ENCODE measurements at regions not wholly inside any gene's neighbourhood (a gene's known extent, or its start where the extent isn't known, plus 50 kb on each side); places are given as distances from the start of the nearest gene placed in this dataset.

DNA sequence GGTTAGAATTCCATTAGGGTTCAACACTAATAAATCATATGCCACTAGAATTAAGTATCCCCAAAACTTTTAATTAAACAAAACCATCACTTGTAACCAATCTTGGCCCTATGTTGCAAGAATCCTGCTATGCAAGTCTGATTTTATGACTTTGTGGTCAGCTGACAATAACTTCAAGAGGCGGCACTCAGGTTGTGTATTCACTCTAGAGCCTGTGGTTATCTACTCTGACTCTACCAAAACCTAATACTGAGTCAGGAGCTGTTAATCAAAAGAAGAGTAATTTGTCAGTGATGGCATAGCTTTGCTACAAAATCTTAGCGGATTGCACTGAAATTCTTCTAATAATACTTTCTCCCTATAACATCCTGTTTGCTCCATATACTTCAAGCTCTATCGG lies 253.7 kb downstream of the AASDHPPT start:
- no peaks in the 10 kb centered on the region for H3K27me3 Mint-ChIP-seq (ENCODE audit: unreplicated experiment)
- no peak for DNase-seq (ENCODE audit: low spot score)
- H3K4me3 Mint-ChIP-seq (ENCODE audit: unreplicated experiment): no peak overlapping the region
- TF ChIP-seq, protein P1, sequence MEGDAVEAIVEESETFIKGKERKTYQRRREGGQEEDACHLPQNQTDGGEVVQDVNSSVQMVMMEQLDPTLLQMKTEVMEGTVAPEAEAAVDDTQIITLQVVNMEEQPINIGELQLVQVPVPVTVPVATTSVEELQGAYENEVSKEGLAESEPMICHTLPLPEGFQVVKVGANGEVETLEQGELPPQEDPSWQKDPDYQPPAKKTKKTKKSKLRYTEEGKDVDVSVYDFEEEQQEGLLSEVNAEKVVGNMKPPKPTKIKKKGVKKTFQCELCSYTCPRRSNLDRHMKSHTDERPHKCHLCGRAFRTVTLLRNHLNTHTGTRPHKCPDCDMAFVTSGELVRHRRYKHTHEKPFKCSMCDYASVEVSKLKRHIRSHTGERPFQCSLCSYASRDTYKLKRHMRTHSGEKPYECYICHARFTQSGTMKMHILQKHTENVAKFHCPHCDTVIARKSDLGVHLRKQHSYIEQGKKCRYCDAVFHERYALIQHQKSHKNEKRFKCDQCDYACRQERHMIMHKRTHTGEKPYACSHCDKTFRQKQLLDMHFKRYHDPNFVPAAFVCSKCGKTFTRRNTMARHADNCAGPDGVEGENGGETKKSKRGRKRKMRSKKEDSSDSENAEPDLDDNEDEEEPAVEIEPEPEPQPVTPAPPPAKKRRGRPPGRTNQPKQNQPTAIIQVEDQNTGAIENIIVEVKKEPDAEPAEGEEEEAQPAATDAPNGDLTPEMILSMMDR (IDR thresholded peaks at IDR 0.05; ENCODE audit: unreplicated experiment): no peak
- H3K4me1 Mint-ChIP-seq (ENCODE audit: unreplicated experiment): no peaks in the 10 kb centered on the region
- no peaks in the 10 kb centered on the region for H3K9me3 Mint-ChIP-seq (ENCODE audit: unreplicated experiment)
- no peaks in the 10 kb centered on the region for H3K36me3 Mint-ChIP-seq (ENCODE audit: low read depth, unreplicated experiment)
- H3K27ac Mint-ChIP-seq (ENCODE audit: unreplicated experiment): no peak overlapping the region

DNA sequence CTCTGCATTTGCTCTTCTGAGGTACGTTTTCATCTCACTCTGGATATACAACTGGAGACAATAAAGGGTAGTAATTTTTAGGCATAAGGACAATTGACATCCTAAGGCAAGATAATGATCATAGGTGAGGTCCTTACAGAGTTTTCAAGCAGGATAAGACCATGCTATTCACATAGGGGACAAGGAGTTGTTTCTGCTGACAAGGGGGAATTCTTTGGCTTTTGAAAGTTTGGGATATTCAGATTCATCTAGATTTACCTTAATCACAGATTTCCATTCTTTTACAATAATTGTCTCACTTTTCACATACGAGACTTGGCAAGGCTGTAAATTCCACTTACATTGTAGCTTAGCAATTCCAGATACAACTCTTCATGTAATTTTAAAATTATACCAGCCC lies 256.2 kb downstream of the AASDHPPT start:
- Mint-ChIP-seq H3K27ac (ENCODE audit: unreplicated experiment) (no peak overlapping the region), H3K4me1 (ENCODE audit: unreplicated experiment) (no peaks in the 10 kb centered on the region), H3K9me3 (ENCODE audit: unreplicated experiment) (no peaks in the 10 kb centered on the region), H3K4me3 (ENCODE audit: unreplicated experiment) (no peak overlapping the region), H3K36me3 (ENCODE audit: low read depth, unreplicated experiment) (no peaks in the 10 kb centered on the region), H3K27me3 (ENCODE audit: unreplicated experiment) (no peaks in the 10 kb centered on the region)
- TF ChIP-seq, protein P1 (IDR thresholded peaks at IDR 0.05; ENCODE audit: unreplicated experiment): no peak
- no peak for DNase-seq (ENCODE audit: low spot score)

DNA sequence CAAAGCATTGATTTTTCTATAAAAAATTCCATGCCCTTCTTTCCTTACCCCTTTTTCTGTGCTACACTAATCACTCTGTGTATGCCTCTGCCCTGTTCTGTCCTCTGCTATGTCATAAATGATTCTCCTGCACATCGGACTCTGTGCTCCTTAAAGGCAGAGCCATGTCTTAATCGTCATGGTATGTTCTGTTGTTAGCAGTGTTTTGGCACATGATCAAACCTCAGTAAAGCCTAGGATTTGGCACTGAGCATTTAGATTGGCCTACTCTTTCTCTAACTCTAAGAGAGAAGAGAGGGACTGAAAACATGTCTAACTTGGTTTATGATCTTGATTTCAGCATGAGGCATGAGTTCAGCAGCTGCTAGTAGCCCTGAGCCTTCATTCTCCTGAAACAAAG lies 266.9 kb downstream of the AASDHPPT start:
- H3K9me3 Mint-ChIP-seq (ENCODE audit: unreplicated experiment): no peaks in the 10 kb centered on the region
- H3K4me3 Mint-ChIP-seq (ENCODE audit: unreplicated experiment): no peak overlapping the region
- H3K4me1 Mint-ChIP-seq (ENCODE audit: unreplicated experiment): peaks cover 6% of the 10 kb centered on the region
- H3K27me3 Mint-ChIP-seq (ENCODE audit: unreplicated experiment): no peaks in the 10 kb centered on the region
- H3K36me3 Mint-ChIP-seq (ENCODE audit: low read depth, unreplicated experiment): peaks cover 3% of the 10 kb centered on the region
- no peak overlapping the region for H3K27ac Mint-ChIP-seq (ENCODE audit: unreplicated experiment)
- DNase-seq (ENCODE audit: low spot score): no peak
- TF ChIP-seq, protein P1 (IDR thresholded peaks at IDR 0.05; ENCODE audit: unreplicated experiment): no peak

DNA sequence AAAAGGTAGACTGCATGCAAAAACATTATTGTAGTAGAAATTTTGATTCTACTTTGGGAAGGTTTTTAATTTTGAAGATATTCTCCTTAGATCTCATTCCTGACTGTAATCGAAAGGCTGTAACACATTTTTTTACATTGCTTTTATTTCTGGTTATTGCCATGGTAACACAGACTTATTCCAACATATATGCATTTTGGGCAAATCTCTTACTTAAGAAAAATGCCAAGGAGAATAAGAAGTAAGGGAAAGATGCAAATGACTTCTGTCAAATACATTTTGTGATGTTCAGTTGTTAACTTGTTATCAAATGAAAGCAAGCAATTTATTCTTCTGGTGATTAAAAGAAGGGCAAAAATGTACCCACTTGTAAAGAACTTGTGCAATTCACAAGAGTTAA lies 267.5 kb downstream of the AASDHPPT start:
- H3K27me3 Mint-ChIP-seq (ENCODE audit: unreplicated experiment): no peaks in the 10 kb centered on the region
- H3K4me1 Mint-ChIP-seq (ENCODE audit: unreplicated experiment): peaks cover 6% of the 10 kb centered on the region
- DNase-seq (ENCODE audit: low spot score): no peak
- peaks cover 3% of the 10 kb centered on the region for H3K36me3 Mint-ChIP-seq (ENCODE audit: low read depth, unreplicated experiment)
- no peak overlapping the region for H3K27ac Mint-ChIP-seq (ENCODE audit: unreplicated experiment)
- H3K9me3 Mint-ChIP-seq (ENCODE audit: unreplicated experiment): no peaks in the 10 kb centered on the region
- no peak overlapping the region for H3K4me3 Mint-ChIP-seq (ENCODE audit: unreplicated experiment)
- TF ChIP-seq, protein P1 (IDR thresholded peaks at IDR 0.05; ENCODE audit: unreplicated experiment): no peak

DNA sequence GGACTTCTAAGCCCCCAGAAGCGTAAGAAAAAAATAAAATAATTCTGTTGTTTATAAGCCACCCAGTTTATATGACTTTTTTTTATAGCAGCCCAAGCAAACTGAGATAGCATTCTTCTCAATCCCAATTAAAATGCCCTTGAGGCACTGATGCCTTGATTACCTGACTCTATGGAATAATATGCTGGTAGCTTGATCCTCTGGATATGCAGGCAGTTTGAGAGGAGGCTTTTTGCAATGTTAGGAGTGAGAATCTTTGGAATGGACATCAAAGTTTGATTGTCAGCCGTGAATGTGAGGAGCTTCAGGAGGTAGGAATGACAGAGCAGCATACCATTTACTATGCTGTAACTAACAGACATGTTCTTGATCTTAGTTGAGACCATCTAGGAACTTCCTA lies 275.6 kb downstream of the AASDHPPT start:
- DNase-seq (ENCODE audit: low spot score): no peak
- Mint-ChIP-seq H3K36me3 (ENCODE audit: low read depth, unreplicated experiment) (no peaks in the 10 kb centered on the region), H3K9me3 (ENCODE audit: unreplicated experiment) (no peaks in the 10 kb centered on the region), H3K27me3 (ENCODE audit: unreplicated experiment) (peaks cover 1% of the 10 kb centered on the region), H3K27ac (ENCODE audit: unreplicated experiment) (no peak overlapping the region), H3K4me1 (ENCODE audit: unreplicated experiment) (no peaks in the 10 kb centered on the region), H3K4me3 (ENCODE audit: unreplicated experiment) (no peak overlapping the region)
- TF ChIP-seq, protein P1 (IDR thresholded peaks at IDR 0.05; ENCODE audit: unreplicated experiment): no peak

All from endothelial cell (in vitro differentiated cells).